Fibroblast of lung (primary cell): ENCODE measurements at regions not wholly inside any gene's neighbourhood (a gene's known extent, or its start where the extent isn't known, plus 50 kb on each side); places are given as distances from the start of the nearest gene placed in this dataset.
A peak's percentile ranks its signal among the peaks of the same experiment; 100 is the strongest.

Experiments
- DNase-seq, 2 donors: peaks; one replicate each; pipeline versions ENCODE4 v3.0.0 to v3.0.0-alpha.2; 2010; ENCODE audit warnings: low read depth in 2 of 2
- H2AFZ ChIP-seq: 2 replicates; pipeline ENCODE4 v1.5.1; 2012; ENCODE audit warnings: low read length, control low read depth, inconsistent platforms
- H3K27ac ChIP-seq: 2 replicates; pipeline ENCODE4 v1.5.1; 2011; ENCODE audit warnings: low read length, control low read depth; ENCODE audit not compliant: insufficient read depth
- H3K27me3 ChIP-seq: 2 replicates; pipeline ENCODE4 v1.5.1; 2011; ENCODE audit warnings: mild to moderate bottlenecking, low read length; ENCODE audit not compliant: control insufficient read depth, insufficient read depth
- H3K36me3 ChIP-seq: 2 replicates; pipeline ENCODE4 v1.5.1; 2011; ENCODE audit warnings: low read length; ENCODE audit not compliant: control insufficient read depth, insufficient read depth
- H3K4me1 ChIP-seq: 2 replicates; pipeline ENCODE4 v1.5.1; 2011; ENCODE audit warnings: low read length; ENCODE audit not compliant: control insufficient read depth, insufficient read depth; ENCODE audit errors: extremely low read depth
- H3K4me2 ChIP-seq: 2 replicates; pipeline ENCODE4 v1.5.1; 2011; ENCODE audit warnings: low read length, control low read depth; ENCODE audit not compliant: insufficient read depth; ENCODE audit errors: extremely low read depth
- H3K4me3 ChIP-seq, 4 experiments: fragments of 200-600 bp in 1 of 4; sonication (generic) in 1 of 4; replicated peaks in 1 of 4; 2 replicates each; pipeline ENCODE4 v1.5.1; 2011 to 2016; ENCODE audit warnings: low read length in 4 of 4, low read depth in 3 of 4, mild to moderate bottlenecking in 3 of 4, control low read depth in 2 of 4, inconsistent platforms in 1 of 4, mixed read lengths in 1 of 4; ENCODE audit not compliant: insufficient read depth in 1 of 4; ENCODE audit errors: control extremely low read depth in 1 of 4
- H3K79me2 ChIP-seq: 2 replicates; pipeline ENCODE4 v1.5.1; 2012; ENCODE audit warnings: mild to moderate bottlenecking, low read length, inconsistent platforms; ENCODE audit not compliant: control insufficient read depth, insufficient read depth
- H3K9ac ChIP-seq: 2 replicates; pipeline ENCODE4 v1.5.1; 2011; ENCODE audit warnings: mild to moderate bottlenecking, low read length, control low read depth; ENCODE audit not compliant: insufficient read depth
- H3K9me3 ChIP-seq: 2 replicates; pipeline ENCODE4 v1.5.1; 2012; ENCODE audit warnings: low read depth, low read length; ENCODE audit not compliant: control insufficient read depth, insufficient read depth
- H4K20me1 ChIP-seq: 2 replicates; pipeline ENCODE4 v1.5.1; 2011; ENCODE audit warnings: low read length; ENCODE audit not compliant: control insufficient read depth, insufficient read depth; ENCODE audit errors: extremely low read depth
- EZH2 ChIP-seq: IDR thresholded peaks from 2 replicates; pipeline ENCODE4 v1.5.1; 2012; ENCODE audit warnings: low read length, control low read depth, mild to moderate bottlenecking; ENCODE audit errors: missing control alignments
- TF ChIP-seq, protein P1 (sequence below), 2 donors: IDR thresholded peaks in 1 of 2; conservative IDR thresholded peaks in 1 of 2; 1 replicate in 1 of 2; 2 replicates in 1 of 2; pipeline ENCODE4 v1.5.1; 2011 to 2012; ENCODE audit warnings: low read length in 2 of 2, control low read depth in 1 of 2, inconsistent platforms in 1 of 2, low read depth in 1 of 2, mild to moderate bottlenecking in 1 of 2

DNA sequence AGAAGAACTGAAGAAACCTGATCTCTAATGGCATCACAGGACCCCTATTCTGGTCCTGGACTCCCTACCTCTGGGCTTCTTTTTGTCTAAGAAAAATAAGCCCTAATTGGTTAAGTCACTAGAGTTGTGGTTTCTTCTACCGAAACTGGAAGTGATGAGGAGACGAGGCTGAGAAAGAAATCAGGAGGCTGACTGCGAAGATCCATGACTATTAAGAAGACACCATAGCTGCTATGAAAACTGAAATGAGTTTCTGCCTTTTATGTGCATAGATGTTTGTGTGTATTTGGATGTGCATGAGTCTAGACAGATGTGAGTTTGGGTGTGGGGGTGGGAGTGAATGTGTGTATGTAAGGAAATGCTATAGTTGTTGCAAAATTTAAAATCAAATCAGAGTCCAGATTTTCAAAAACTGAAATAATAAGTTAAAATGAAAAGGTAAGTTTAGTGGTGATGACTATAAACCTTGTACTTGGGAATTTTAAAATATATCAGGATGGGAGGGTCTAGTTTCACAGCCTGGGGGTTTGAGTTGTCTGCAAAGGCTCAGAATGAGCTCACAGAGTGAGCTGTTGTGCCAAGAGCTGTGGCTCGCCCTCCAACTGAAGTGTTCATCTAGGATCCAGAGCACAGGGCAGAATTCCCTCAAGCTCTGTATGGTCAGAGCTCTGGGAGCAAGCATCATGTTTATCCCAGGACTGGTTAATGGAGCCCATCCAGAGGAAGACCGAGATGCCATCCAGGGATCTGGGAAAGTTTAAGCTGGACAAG lies 94.9 kb downstream of the VCPKMT start:
- Histone ChIP-seq H3K27me3 (no peaks in the 10 kb centered on the region), H3K36me3 (no peaks in the 10 kb centered on the region), H2AFZ (no peak overlapping the region), H3K27ac (no peak overlapping the region), H3K9ac (no peak overlapping the region), H3K4me3 (no peak overlapping the region), H3K9me3 (peaks cover 2% of the 10 kb centered on the region), H4K20me1 (no peaks in the 10 kb centered on the region), H3K4me2 (no peak overlapping the region), H3K4me1 (peaks cover 4% of the 10 kb centered on the region), H3K79me2 (no peaks in the 10 kb centered on the region)
- TF ChIP-seq, protein P1, sequence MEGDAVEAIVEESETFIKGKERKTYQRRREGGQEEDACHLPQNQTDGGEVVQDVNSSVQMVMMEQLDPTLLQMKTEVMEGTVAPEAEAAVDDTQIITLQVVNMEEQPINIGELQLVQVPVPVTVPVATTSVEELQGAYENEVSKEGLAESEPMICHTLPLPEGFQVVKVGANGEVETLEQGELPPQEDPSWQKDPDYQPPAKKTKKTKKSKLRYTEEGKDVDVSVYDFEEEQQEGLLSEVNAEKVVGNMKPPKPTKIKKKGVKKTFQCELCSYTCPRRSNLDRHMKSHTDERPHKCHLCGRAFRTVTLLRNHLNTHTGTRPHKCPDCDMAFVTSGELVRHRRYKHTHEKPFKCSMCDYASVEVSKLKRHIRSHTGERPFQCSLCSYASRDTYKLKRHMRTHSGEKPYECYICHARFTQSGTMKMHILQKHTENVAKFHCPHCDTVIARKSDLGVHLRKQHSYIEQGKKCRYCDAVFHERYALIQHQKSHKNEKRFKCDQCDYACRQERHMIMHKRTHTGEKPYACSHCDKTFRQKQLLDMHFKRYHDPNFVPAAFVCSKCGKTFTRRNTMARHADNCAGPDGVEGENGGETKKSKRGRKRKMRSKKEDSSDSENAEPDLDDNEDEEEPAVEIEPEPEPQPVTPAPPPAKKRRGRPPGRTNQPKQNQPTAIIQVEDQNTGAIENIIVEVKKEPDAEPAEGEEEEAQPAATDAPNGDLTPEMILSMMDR (conservative IDR thresholded peaks at IDR 0.05 in 1 of 2, IDR thresholded peaks at IDR 0.05 in 1 of 2; ENCODE audit: low read depth in 1 of 2, low read length in 2 of 2): no peak
- no peak for TF ChIP-seq EZH2
- no peak for DNase-seq

DNA sequence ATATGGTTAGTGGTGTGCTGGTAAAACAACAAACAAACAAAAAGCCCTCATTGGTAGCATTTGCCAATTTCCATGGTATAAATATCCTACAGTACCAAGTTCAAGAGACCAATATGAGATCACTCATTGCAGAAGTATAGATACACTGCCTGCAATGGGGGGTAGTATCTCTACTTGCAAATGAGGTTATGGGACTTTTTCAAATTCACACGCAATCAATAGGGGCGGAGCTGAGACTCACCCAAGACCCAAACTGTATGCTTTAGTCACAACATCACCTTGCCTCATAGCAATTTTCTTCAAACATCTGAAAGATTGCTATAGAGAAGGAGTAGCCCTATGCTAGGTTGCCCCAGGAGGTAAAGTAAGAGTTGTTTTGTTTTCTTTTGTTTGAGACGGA lies 93.7 kb downstream of the VCPKMT start:
- Histone ChIP-seq H3K9ac (no peak overlapping the region), H3K9me3 (peaks cover 2% of the 10 kb centered on the region), H3K4me1 (peaks cover 4% of the 10 kb centered on the region), H3K4me2 (no peak overlapping the region), H2AFZ (no peak overlapping the region), H4K20me1 (no peaks in the 10 kb centered on the region), H3K4me3 (no peak overlapping the region), H3K79me2 (no peaks in the 10 kb centered on the region), H3K27me3 (no peaks in the 10 kb centered on the region), H3K27ac (no peak overlapping the region), H3K36me3 (no peaks in the 10 kb centered on the region)
- TF ChIP-seq, protein P1 (conservative IDR thresholded peaks at IDR 0.05 in 1 of 2, IDR thresholded peaks at IDR 0.05 in 1 of 2; ENCODE audit: low read depth in 1 of 2, low read length in 2 of 2): no peak
- TF ChIP-seq EZH2: no peak
- no peak for DNase-seq

DNA sequence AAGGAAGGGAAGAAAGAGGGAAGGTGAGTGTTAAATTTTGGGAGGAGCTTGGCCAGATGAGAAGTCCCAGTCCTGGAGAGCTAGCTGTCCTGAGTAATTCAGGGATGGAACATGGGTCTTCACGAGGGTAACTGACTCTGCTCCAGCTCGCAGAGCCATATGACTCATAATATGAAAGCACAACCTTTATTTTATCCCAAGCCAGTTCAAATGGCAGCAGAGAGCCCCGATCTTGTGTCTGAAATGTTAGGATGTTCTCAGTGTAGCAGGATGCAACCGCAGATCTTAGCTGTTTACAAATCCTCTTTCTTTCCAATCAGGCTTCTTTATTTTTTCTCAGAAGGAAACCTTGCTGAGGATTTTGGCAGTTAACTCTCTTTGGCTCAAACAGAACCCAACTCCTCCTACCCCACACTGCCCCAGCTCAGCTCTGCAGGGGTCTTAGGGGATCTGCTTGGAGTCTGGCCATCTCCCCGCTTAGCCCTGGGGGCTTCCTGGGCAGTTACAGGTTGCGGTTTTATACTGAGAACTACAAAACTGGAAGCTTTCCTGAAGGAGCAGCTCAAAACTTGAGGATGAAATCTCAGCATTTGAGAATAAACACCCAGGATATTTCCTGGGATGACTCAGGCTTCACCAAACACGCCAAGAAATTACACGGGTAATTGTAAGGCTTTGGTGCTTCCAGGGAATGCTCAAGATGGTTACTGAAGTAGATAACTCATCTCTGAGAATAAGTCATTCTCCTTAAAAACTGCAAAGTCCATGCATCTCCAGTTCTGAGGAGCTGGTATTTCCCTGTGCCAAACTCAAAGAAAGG lies 92.5 kb downstream of the VCPKMT start:
- H3K9ac ChIP-seq: peak overlapping the region; percentile 13

More for the DNA sequence above, 92.5 kb downstream of the VCPKMT start:
- Histone ChIP-seq H3K9me3 (peaks cover 2% of the 10 kb centered on the region), H3K4me2 (peak overlapping the region; percentile 91), H3K27ac (peak overlapping the region; percentile 84), H2AFZ (peak overlapping the region; percentile 63), H3K4me3 (peak overlapping the region; percentile 2 to 28 (median 18)), H3K27me3 (no peaks in the 10 kb centered on the region), H3K79me2 (no peaks in the 10 kb centered on the region), H3K4me1 (peaks cover 4% of the 10 kb centered on the region), H4K20me1 (no peaks in the 10 kb centered on the region), H3K36me3 (no peaks in the 10 kb centered on the region)
- no peak for TF ChIP-seq EZH2
- TF ChIP-seq, protein P1 (conservative IDR thresholded peaks at IDR 0.05 in 1 of 2, IDR thresholded peaks at IDR 0.05 in 1 of 2; ENCODE audit: low read depth in 1 of 2, low read length in 2 of 2): no peak
- peak; percentile 83 to 91 for DNase-seq
